ENCODE measurements at regions not wholly inside any gene's neighbourhood (a gene's known extent, or its start where the extent isn't known, plus 50 kb on each side); places are given as distances from the start of the nearest gene placed in this dataset.
A peak's percentile ranks its signal among the peaks of the same experiment; 100 is the strongest.

GRCh38 chr4:18749391-18749790 lies 727.8 kb upstream of the LCORL start:
- intact Hi-C loops (cut with DNase I), result no loop called here
- Histone ChIP-seq H3K4me1 (no peaks in the 10 kb centered on the region), H3K9me3 (peaks cover 0 to 16% (median 0%) of the 10 kb centered on the region in 12 donors), H3K27ac (no peak overlapping the region), H3K4me3 (no peak overlapping the region), H3K27me3 (no peaks in the 10 kb centered on the region), H3K36me3 (no peaks in the 10 kb centered on the region)
- TF ChIP-seq POLR2A (IDR thresholded peaks at IDR 0.05), result no peak
- TF ChIP-seq, protein P1, sequence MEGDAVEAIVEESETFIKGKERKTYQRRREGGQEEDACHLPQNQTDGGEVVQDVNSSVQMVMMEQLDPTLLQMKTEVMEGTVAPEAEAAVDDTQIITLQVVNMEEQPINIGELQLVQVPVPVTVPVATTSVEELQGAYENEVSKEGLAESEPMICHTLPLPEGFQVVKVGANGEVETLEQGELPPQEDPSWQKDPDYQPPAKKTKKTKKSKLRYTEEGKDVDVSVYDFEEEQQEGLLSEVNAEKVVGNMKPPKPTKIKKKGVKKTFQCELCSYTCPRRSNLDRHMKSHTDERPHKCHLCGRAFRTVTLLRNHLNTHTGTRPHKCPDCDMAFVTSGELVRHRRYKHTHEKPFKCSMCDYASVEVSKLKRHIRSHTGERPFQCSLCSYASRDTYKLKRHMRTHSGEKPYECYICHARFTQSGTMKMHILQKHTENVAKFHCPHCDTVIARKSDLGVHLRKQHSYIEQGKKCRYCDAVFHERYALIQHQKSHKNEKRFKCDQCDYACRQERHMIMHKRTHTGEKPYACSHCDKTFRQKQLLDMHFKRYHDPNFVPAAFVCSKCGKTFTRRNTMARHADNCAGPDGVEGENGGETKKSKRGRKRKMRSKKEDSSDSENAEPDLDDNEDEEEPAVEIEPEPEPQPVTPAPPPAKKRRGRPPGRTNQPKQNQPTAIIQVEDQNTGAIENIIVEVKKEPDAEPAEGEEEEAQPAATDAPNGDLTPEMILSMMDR (IDR thresholded peaks at IDR 0.05), result no peak
- ATAC-seq, result no peak
- DNase-seq, result no peak
- WGBS, 4 donors, result 44 to 93% (median 67%) methylated on average over 2 of the region's 2 CpGs

GRCh38 chr4:18736551-18736950 lies 715.0 kb upstream of the LCORL start:
- H3K4me3 ChIP-seq, result no peak overlapping the region
- no peak for DNase-seq
- H3K9me3 ChIP-seq, result no peaks in the 10 kb centered on the region
- peak overlapping the region in 1 of 12 donors; percentile 73 for H3K27ac ChIP-seq
- no peak for ATAC-seq
- TF ChIP-seq, protein P1 (IDR thresholded peaks at IDR 0.05), result no peak
- no peak for TF ChIP-seq POLR2A (IDR thresholded peaks at IDR 0.05)
- intact Hi-C loops (cut with DNase I), result no loop called here
- no peaks in the 10 kb centered on the region for H3K27me3 ChIP-seq
- H3K36me3 ChIP-seq, result no peaks in the 10 kb centered on the region
- H3K4me1 ChIP-seq, result peaks cover 0 to 18% (median 5%) of the 10 kb centered on the region in 12 donors

- ATAC-seq (peak; percentile 19 to 63 (median 40)), DNase-seq (no peak)
- WGBS, 4 donors, result 32 to 69% (median 64%) methylated on average over 3 of the region's 3 CpGs
- TF ChIP-seq, protein P1 (IDR thresholded peaks at IDR 0.05), result no peak
- Histone ChIP-seq H3K4me3 (no peak overlapping the region), H3K27ac (peak overlapping the region in 8 of 12 donors; percentile 5 to 73 (median 62)), H3K27me3 (no peaks in the 10 kb centered on the region), H3K4me1 (peaks cover 0 to 18% (median 5%) of the 10 kb centered on the region in 12 donors), H3K36me3 (no peaks in the 10 kb centered on the region), H3K9me3 (no peaks in the 10 kb centered on the region)
- intact Hi-C loops (cut with DNase I), result no loop called here
Observed at GRCh38 chr4:18735740-18736268, 714.2 kb upstream of the LCORL start.

DNA sequence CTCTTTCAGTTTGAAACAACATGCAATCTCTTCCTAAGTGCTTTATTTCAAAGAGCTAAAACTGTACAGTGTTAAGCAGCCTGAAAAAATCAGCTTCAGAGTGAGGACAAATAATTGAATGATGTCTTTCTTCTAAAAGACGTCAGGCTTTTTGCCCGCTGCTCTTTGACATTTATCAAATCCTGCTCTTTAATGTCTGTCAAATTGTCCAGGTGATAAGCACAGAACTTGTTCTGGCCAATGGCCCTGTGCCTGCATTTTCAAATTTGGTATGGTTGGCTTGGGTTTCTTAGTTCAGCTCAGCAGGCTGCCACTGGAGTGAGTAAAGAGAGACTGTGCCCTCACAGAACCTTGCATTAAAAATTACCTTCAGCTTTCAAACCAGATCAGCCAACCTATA lies 712.9 kb upstream of the LCORL start:
- ATAC-seq (peak; percentile 94 to 95 (median 95)), DNase-seq (peak in 4 of 5 donors; percentile 14 to 52 (median 39))
- no peak for TF ChIP-seq POLR2A (IDR thresholded peaks at IDR 0.05)
- TF ChIP-seq, protein P1 (IDR thresholded peaks at IDR 0.05), result no peak
- no peaks in the 10 kb centered on the region for H3K9me3 ChIP-seq
- WGBS, 4 donors, result 14 to 50% (median 20%) methylated on average over 2 of the region's 2 CpGs
- H3K36me3 ChIP-seq, result no peaks in the 10 kb centered on the region
- H3K4me1 ChIP-seq, result peaks cover 0 to 18% (median 5%) of the 10 kb centered on the region in 12 donors
- H3K27me3 ChIP-seq, result no peaks in the 10 kb centered on the region
- H3K27ac ChIP-seq, result peak overlapping the region in 11 of 12 donors; percentile 20 to 73 (median 46)
- intact Hi-C loops (cut with DNase I), result loop anchor here in 1 of 10 donors (5.0 kb wide), 1 partner anchor 198 kb away; no protein-coding TSS in a partner anchor
- no peak overlapping the region for H3K4me3 ChIP-seq

Data from heart left ventricle (tissue), 16 donors.